Cardiac septum (tissue), 1 donor: ENCODE measurements at regions not wholly inside any gene's neighbourhood (a gene's known extent, or its start where the extent isn't known, plus 50 kb on each side); places are given as distances from the start of the nearest gene placed in this dataset.
A peak's percentile ranks its signal among the peaks of the same experiment; 100 is the strongest.
"Not testable (repeated sequence)": the region's sequence is repeated elsewhere in the genome, so short reads cannot be mapped to it uniquely, and the experiment has no call there.

Source experiments
- DNase-seq: peaks from one replicate; pipeline ENCODE4 v3.0.0-alpha.2; 2020; ENCODE audit warnings: low spot score
- intact Hi-C: fragments of 100-400 bp; cut with DNase I; formaldehyde crosslinking; loops from one replicate; pipeline ENCODE4 v1.14.0; 2022
- donor health status: DM: no; HTN: no; CAD: no.

- intact Hi-C loops, result no loop called here
Measured at GRCh38 chr2:71962911-71963694, 184.6 kb downstream of the CYP26B1 start.

DNA sequence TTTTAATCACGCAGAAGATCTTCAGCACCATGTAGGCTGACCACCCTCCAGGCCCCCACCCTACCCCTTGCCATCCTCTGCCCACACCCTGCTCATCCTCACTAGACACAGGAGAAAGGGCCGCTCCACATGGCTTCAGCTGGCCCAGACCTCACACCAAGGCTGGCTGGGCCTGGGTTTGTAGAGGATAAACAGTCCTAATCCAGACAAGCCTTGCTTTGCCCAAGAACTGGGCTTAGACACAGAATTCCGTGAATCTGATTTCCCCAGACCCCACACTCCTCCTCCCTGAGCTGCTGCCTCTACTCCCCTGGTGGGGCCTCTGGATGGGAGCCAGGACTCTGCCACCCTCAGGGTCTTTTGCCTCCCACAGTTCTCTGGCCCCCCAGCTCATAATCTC lies 185.3 kb downstream of the CYP26B1 start:
- intact Hi-C loops, result no loop called here
- DNase-seq, result no peak

More at GRCh38 chr2:71962911-71963694, 184.6 kb downstream of the CYP26B1 start:
- DNase-seq, result no peak

DNA sequence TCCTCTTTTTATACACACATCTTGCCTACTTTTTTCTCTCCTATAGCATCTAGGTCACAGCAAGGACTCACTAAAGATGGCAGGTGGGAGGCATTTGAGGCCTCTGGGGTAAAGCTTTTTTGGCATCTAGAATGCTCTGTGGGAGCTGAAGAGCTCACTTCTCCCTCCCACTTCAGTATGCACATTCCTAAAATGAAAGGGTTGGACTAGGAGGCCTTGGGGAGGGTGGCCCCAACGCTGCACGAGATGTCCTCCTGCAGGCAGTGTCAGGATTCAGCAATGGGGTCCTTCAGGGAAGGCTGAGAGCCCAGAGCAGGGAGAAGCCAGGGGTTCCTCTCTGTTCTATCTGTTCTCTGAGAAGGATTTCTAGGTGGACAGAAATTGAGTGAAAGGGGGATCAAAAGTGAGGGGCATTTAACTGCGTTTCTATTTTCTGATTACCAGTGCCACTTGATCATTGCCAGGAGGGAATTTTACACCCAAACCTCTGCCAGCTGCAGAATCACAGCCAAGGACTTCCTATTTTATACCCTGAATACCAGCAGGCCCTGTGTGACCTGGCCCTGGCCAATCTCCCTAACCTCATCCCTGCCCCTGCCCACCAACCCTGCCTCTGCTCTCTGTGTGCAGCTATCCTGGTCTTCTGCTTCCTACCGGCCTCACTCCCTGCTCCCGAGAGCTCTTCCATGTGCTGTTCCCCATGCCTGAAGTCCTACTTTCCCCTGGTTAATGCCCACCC lies 186.2 kb downstream of the CYP26B1 start:
- intact Hi-C loops, result no loop called here

GRCh38 chr2:71959494-71959893 lies 188.2 kb downstream of the CYP26B1 start:
- intact Hi-C loops, result no loop called here

More for the DNA sequence above, 186.2 kb downstream of the CYP26B1 start:
- no peak for DNase-seq

GRCh38 chr2:71958426-71958825 lies 189.2 kb downstream of the CYP26B1 start:
- not testable (repeated sequence) for DNase-seq

More at GRCh38 chr2:71959494-71959893, 188.2 kb downstream of the CYP26B1 start:
- no peak for DNase-seq

GRCh38 chr2:71952572-71953188 lies 195.0 kb downstream of the CYP26B1 start:
- intact Hi-C loops, result no loop called here
- no peak for DNase-seq

More at GRCh38 chr2:71958426-71958825, 189.2 kb downstream of the CYP26B1 start:
- intact Hi-C loops, result not testable (repeated sequence)

GRCh38 chr2:71951718-71952404 lies 195.8 kb downstream of the CYP26B1 start:
- no peak for DNase-seq
- intact Hi-C loops, result no loop called here

DNA sequence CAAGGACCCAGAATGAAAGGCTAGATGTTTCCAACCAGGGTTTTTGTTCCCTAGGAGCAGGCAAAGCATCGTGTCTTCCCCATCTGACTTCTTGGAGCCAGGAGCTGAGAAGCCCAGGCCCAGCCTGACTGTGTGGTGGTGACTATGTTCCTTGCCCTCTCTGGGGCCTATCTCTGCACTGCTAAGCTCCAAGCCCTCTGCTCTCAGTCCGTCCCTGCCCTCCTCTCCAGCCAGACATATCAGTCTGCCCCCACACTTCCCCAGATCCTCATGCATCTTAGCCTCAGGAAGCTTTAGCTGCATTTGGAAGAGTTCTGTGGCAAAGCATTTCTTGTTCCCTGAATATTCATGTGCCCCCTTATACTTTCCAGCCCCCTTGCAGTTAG lies 196.6 kb downstream of the CYP26B1 start:
- intact Hi-C loops, result no loop called here
- no peak for DNase-seq

- no peak for DNase-seq
- intact Hi-C loops, result no loop called here
Measured at GRCh38 chr2:71950256-71951082, 197.2 kb downstream of the CYP26B1 start.

GRCh38 chr2:71949537-71949798 lies 198.2 kb downstream of the CYP26B1 start:
- intact Hi-C loops, result no loop called here
- DNase-seq, result peak; percentile 55

DNA sequence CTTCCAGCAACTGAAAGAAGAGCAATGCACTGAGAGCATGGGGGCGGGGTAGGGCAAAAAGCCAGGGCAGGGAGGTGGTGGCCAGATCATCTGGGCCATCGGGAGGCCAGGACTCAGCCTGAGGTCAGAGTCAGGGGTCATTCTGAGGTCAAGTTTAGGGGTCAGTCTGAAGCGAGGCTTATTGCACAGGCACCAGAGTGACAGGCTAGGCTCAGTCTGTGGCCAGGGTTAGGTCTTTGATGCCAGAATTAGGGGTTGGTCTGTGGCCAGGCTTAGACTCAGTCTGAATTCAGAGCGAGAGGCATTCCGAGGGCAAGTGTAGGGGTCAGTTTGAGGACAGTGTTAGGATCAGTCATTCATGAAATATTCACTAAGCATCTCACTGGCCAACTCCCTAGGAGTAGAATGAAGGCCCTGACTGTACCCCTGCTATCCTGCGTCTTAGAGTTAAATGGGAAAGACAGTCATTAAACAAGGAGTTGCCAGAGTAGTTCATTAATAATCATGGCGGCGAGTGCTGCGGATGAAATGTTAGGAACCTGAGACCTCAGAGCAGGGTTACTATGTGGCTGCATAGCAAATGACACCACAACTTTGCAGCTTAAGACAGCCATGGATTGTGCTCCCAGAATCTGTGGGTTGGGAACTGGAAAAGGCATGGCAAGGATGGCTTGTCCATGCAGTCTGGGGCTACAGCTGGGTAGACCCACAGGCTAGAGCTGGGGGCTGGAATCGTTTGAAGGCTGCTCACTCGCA lies 198.7 kb downstream of the CYP26B1 start:
- peak; percentile 62 for DNase-seq
- intact Hi-C loops, result no loop called here

DNA sequence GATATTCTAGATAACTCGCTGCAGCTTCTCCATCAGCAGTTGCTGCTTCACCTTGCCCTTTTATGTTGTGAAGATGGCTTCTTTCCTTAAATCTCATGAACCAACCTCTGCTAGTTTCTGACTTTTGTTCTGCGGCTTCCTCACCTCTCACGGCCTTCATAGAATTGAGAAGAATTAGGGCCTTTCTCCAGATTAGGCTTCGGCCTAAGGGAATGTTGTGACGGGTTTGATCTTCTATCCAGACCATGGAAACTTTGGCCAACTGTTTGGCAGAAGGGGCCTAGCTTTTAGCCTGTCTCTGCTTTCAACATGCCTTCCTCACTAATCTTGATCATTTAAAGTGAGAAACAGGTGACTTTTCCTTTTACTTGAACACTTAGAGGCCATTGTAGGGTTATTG lies 199.9 kb downstream of the CYP26B1 start:
- DNase-seq, result no peak
- intact Hi-C loops, result no loop called here

- intact Hi-C loops, result no loop called here
- DNase-seq, result peak; percentile 67
Measured at GRCh38 chr2:71945603-71945959, 202.1 kb downstream of the CYP26B1 start.

GRCh38 chr2:71944806-71945602 lies 202.7 kb downstream of the CYP26B1 start:
- intact Hi-C loops, result no loop called here
- DNase-seq, result peak; percentile 62

GRCh38 chr2:71944183-71944550 lies 203.5 kb downstream of the CYP26B1 start:
- peak; percentile 58 for DNase-seq
- intact Hi-C loops, result no loop called here

GRCh38 chr2:71943238-71944182 lies 204.2 kb downstream of the CYP26B1 start:
- intact Hi-C loops, result no loop called here
- peak; percentile 74 for DNase-seq
